ENCODE measurements at regions not wholly inside any gene's neighbourhood (a gene's known extent, or its start where the extent isn't known, plus 50 kb on each side); places are given as distances from the start of the nearest gene placed in this dataset.

- Histone ChIP-seq H3K9ac (ENCODE audit: insufficient read length) (no peak overlapping the region), H3K4me3 (no peak overlapping the region), H3K27ac (no peak overlapping the region), H3K36me3 (ENCODE audit: insufficient read depth, low read length) (no peaks in the 10 kb centered on the region), H3K9me3 (ENCODE audit: low read depth, low read length) (no peaks in the 10 kb centered on the region)
- no peak for TF ChIP-seq POLR2AphosphoS5 (IDR thresholded peaks at IDR 0.05; ENCODE audit: borderline replicate concordance, low read depth, low read length)
- no peak for TF ChIP-seq EZH2 (IDR thresholded peaks at IDR 0.05)
- DNase-seq (ENCODE audit: low read depth, low spot score): no peak
Measured at GRCh38 chr12:42828836-42829235, 239.3 kb upstream of the PRICKLE1 start.

DNA sequence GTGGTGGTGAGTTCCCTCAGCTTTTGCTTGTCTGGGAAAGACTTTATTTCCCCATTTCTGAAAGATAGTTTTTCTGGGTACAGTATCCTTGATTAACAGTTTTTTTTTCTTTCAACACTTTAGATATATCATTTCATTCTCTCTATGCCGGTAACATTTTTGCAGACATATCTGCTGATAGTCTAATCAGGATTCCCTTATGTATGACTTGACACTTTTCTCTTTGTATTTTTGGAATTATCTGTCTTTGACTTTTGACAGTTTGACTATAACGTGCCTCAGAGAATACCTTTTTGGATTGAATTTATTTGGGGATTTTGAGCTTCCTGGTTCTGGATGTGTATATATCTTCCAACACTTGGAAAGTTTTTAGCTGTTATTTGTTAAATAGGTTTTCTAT lies 234.8 kb upstream of the PRICKLE1 start:
- DNase-seq (ENCODE audit: low read depth, low spot score): no peak
- TF ChIP-seq POLR2AphosphoS5 (IDR thresholded peaks at IDR 0.05; ENCODE audit: borderline replicate concordance, low read depth, low read length) (no peak), EZH2 (IDR thresholded peaks at IDR 0.05) (no peak), FOXP2 (optimal IDR thresholded peaks at IDR 0.05; ENCODE audit: control extremely low read depth, extremely low read length, insufficient read depth) (no peak)
- no peaks in the 10 kb centered on the region for H3K36me3 ChIP-seq (ENCODE audit: insufficient read depth, low read length)
- no peak overlapping the region for H3K4me3 ChIP-seq
- no peak overlapping the region for H3K9ac ChIP-seq (ENCODE audit: insufficient read length)
- H3K9me3 ChIP-seq (ENCODE audit: low read depth, low read length): no peaks in the 10 kb centered on the region
- H3K27ac ChIP-seq: no peak overlapping the region

DNA sequence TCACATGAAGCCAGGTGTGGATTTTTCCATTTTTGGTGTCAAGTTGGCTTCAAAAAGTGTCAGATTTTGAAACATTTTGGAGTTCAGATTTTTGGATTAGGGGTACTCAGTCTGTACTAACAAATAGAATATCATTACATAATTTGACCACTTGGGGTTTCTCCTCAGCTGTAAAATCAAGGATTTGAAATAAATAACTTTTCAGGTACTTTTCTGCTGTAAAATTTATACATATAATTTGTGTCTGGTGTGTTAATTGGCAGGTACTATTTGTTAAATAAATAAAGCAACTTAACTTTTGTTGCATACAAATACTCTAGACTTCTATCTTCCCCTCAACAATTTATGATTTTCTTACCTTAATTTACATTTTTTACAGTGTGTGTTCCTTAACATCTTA lies 234.1 kb upstream of the PRICKLE1 start:
- Histone ChIP-seq H3K4me3 (no peak overlapping the region), H3K36me3 (ENCODE audit: insufficient read depth, low read length) (no peaks in the 10 kb centered on the region), H3K27ac (no peak overlapping the region), H3K9me3 (ENCODE audit: low read depth, low read length) (no peaks in the 10 kb centered on the region), H3K9ac (ENCODE audit: insufficient read length) (no peak overlapping the region)
- no peak for DNase-seq (ENCODE audit: low read depth, low spot score)
- TF ChIP-seq EZH2 (IDR thresholded peaks at IDR 0.05): no peak
- TF ChIP-seq FOXP2 (optimal IDR thresholded peaks at IDR 0.05; ENCODE audit: control extremely low read depth, extremely low read length, insufficient read depth): no peak

GRCh38 chr12:42819846-42820245 lies 230.3 kb upstream of the PRICKLE1 start:
- Histone ChIP-seq H3K27ac (no peak overlapping the region), H3K9me3 (ENCODE audit: low read depth, low read length) (no peaks in the 10 kb centered on the region), H3K36me3 (ENCODE audit: insufficient read depth, low read length) (no peaks in the 10 kb centered on the region), H3K4me3 (no peak overlapping the region), H3K9ac (ENCODE audit: insufficient read length) (no peak overlapping the region)
- TF ChIP-seq POLR2AphosphoS5 (IDR thresholded peaks at IDR 0.05; ENCODE audit: borderline replicate concordance, low read depth, low read length) (no peak), EZH2 (IDR thresholded peaks at IDR 0.05) (no peak), FOXP2 (optimal IDR thresholded peaks at IDR 0.05; ENCODE audit: control extremely low read depth, extremely low read length, insufficient read depth) (no peak)
- no peak for DNase-seq (ENCODE audit: low read depth, low spot score)

GRCh38 chr12:42815068-42815467 lies 225.5 kb upstream of the PRICKLE1 start:
- H3K27ac ChIP-seq: no peak overlapping the region
- TF ChIP-seq FOXP2 (optimal IDR thresholded peaks at IDR 0.05; ENCODE audit: control extremely low read depth, extremely low read length, insufficient read depth) (no peak), EZH2 (IDR thresholded peaks at IDR 0.05) (no peak), POLR2AphosphoS5 (IDR thresholded peaks at IDR 0.05; ENCODE audit: borderline replicate concordance, low read depth, low read length) (no peak)

DNA sequence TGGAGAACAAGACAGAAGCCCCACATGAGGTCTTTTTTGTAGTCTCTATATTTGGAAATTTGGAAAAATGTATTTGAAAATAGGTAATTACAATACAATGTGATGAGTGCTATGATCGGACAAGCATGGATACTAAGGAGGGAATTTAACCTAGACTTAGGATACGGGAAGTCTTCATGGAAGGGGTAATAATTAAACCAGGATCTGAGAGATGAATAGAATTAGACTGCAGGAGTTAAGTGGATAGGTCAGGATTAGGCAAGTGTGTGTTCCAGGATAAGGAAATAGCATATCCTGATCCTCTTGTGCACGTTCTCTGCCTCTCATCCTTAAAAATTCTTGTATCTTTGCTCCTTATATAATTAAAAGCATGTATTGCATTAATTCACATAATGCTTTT lies 223.3 kb upstream of the PRICKLE1 start:
- Histone ChIP-seq H3K9ac (ENCODE audit: insufficient read length) (no peak overlapping the region), H3K27ac (no peak overlapping the region), H3K4me3 (no peak overlapping the region), H3K36me3 (ENCODE audit: insufficient read depth, low read length) (no peaks in the 10 kb centered on the region), H3K9me3 (ENCODE audit: low read depth, low read length) (no peaks in the 10 kb centered on the region)
- TF ChIP-seq EZH2 (IDR thresholded peaks at IDR 0.05): no peak
- no peak for TF ChIP-seq POLR2AphosphoS5 (IDR thresholded peaks at IDR 0.05; ENCODE audit: borderline replicate concordance, low read depth, low read length)
- no peak for TF ChIP-seq FOXP2 (optimal IDR thresholded peaks at IDR 0.05; ENCODE audit: control extremely low read depth, extremely low read length, insufficient read depth)
- no peak for DNase-seq (ENCODE audit: low read depth, low spot score)

More at GRCh38 chr12:42815068-42815467, 225.5 kb upstream of the PRICKLE1 start:
- DNase-seq (ENCODE audit: low read depth, low spot score): no peak
- H3K9me3 ChIP-seq (ENCODE audit: low read depth, low read length): no peaks in the 10 kb centered on the region
- no peak overlapping the region for H3K9ac ChIP-seq (ENCODE audit: insufficient read length)
- H3K4me3 ChIP-seq: no peak overlapping the region
- H3K36me3 ChIP-seq (ENCODE audit: insufficient read depth, low read length): no peaks in the 10 kb centered on the region

DNA sequence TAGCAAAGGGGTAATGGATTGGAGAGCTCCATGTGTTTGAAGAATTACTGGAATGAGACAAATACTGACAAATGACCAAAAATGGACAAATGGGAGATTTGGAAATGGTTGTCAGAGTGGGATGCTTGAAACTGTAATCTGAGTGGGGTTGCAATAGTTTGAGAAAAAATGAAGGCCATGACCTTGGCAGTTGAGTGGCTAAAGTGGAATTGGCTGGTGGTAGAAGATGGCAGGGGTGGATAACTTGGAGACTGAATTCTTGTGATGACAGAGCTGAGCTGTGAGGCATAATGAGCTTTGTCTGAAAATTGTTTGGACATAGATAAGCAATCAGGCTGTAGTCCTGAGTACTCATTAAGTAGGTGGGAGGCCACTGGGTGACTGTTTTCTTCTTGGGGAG lies 222.5 kb upstream of the PRICKLE1 start:
- H3K36me3 ChIP-seq (ENCODE audit: insufficient read depth, low read length): no peaks in the 10 kb centered on the region
- TF ChIP-seq EZH2 (IDR thresholded peaks at IDR 0.05) (no peak), POLR2AphosphoS5 (IDR thresholded peaks at IDR 0.05; ENCODE audit: borderline replicate concordance, low read depth, low read length) (no peak), FOXP2 (optimal IDR thresholded peaks at IDR 0.05; ENCODE audit: control extremely low read depth, extremely low read length, insufficient read depth) (no peak)
- H3K27ac ChIP-seq: no peak overlapping the region
- no peak overlapping the region for H3K4me3 ChIP-seq
- no peak for DNase-seq (ENCODE audit: low read depth, low spot score)
- no peaks in the 10 kb centered on the region for H3K9me3 ChIP-seq (ENCODE audit: low read depth, low read length)
- no peak overlapping the region for H3K9ac ChIP-seq (ENCODE audit: insufficient read length)

GRCh38 chr12:42810006-42810405 lies 220.5 kb upstream of the PRICKLE1 start:
- no peak overlapping the region for H3K9ac ChIP-seq (ENCODE audit: insufficient read length)
- H3K9me3 ChIP-seq (ENCODE audit: low read depth, low read length): no peaks in the 10 kb centered on the region
- no peaks in the 10 kb centered on the region for H3K36me3 ChIP-seq (ENCODE audit: insufficient read depth, low read length)
- H3K4me3 ChIP-seq: no peak overlapping the region
- no peak for TF ChIP-seq FOXP2 (optimal IDR thresholded peaks at IDR 0.05; ENCODE audit: control extremely low read depth, extremely low read length, insufficient read depth)
- no peak overlapping the region for H3K27ac ChIP-seq
- DNase-seq (ENCODE audit: low read depth, low spot score): no peak

DNA sequence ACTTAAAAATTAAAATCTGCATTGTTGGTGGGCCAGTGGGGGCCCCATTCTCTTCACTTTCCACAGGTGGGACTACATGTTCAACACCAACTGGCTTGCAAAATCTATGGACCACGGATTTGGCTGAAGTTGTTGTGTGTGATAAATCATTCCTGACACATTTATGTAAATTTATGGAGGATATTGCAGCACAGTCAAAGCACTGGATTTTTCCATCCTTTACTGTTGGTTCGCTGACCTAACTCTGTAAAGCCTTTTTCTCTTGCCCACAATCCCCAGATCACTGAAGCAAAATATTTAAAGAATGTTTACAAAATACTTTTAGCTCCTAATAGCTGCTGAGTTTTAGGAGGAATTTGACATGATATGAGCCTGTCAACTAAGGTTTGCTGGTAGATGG lies 219.7 kb upstream of the PRICKLE1 start:
- no peak overlapping the region for H3K27ac ChIP-seq
- no peak for DNase-seq (ENCODE audit: low read depth, low spot score)

More for the DNA sequence above, 219.7 kb upstream of the PRICKLE1 start:
- H3K4me3 ChIP-seq: no peak overlapping the region
- no peaks in the 10 kb centered on the region for H3K9me3 ChIP-seq (ENCODE audit: low read depth, low read length)
- no peak for TF ChIP-seq POLR2AphosphoS5 (IDR thresholded peaks at IDR 0.05; ENCODE audit: borderline replicate concordance, low read depth, low read length)
- no peaks in the 10 kb centered on the region for H3K36me3 ChIP-seq (ENCODE audit: insufficient read depth, low read length)
- no peak overlapping the region for H3K9ac ChIP-seq (ENCODE audit: insufficient read length)

All from SK-N-MC (cell line).